C4-2B (cell line): ENCODE measurements at regions not wholly inside any gene's neighbourhood (a gene's known extent, or its start where the extent isn't known, plus 50 kb on each side); places are given as distances from the start of the nearest gene placed in this dataset.

Source experiments
- CTCF ChIP-seq: fragments of 450-650 bp; conservative IDR thresholded peaks from 2 replicates; pipeline ENCODE4 v1.5.1; 2017; ENCODE audit warnings: mild to moderate bottlenecking
- ZFX ChIP-seq: fragments of 450-650 bp; IDR thresholded peaks from 2 replicates; pipeline ENCODE4 v1.6.1; 2017

GRCh38 chr16:54512467-54512995 lies 225.9 kb upstream of the IRX3 start:
- TF ChIP-seq CTCF (no peak), ZFX (no peak)
